ENCODE measurements at regions not wholly inside any gene's neighbourhood (a gene's known extent, or its start where the extent isn't known, plus 50 kb on each side); places are given as distances from the start of the nearest gene placed in this dataset.
"Not testable (repeated sequence)": the region's sequence is repeated elsewhere in the genome, so short reads cannot be mapped to it uniquely, and the experiment has no call there.

GRCh38 chr15:88997531-88997930, 84.4 kb upstream of the MFGE8 start:
- no peaks in the 10 kb centered on the region for H3K9me3 ChIP-seq (ENCODE audit: control insufficient read depth, insufficient read depth, low read depth, low read length)
- no peaks in the 10 kb centered on the region for H3K36me3 ChIP-seq (ENCODE audit: control insufficient read depth in 2 of 2, insufficient read depth in 1 of 2, low read length in 2 of 2)
- POLR2A ChIA-PET: no interaction called here
- H3K4me1 ChIP-seq (ENCODE audit: control insufficient read depth, insufficient read depth, low read length): no peaks in the 10 kb centered on the region
- no peak overlapping the region for H3K27ac ChIP-seq (ENCODE audit: extremely low read depth, low read depth, low read length)
- CTCF ChIA-PET: interaction anchor here (0.7 kb wide), 3 partner anchors 92 to 180 kb away, joined by 3 read pairs; no protein-coding TSS in a partner anchor
- no peak overlapping the region for H3K4me3 ChIP-seq (ENCODE audit: low read depth, low read length)
- TF ChIP-seq ZNF292 (tag by site-specific recombination; IDR thresholded peaks at IDR 0.05; ENCODE audit: borderline replicate concordance, low read depth) (no peak), ZNF138 (tag by site-specific recombination; IDR thresholded peaks at IDR 0.05; ENCODE audit: borderline replicate concordance) (no peak), ZNF10 (tag by site-specific recombination; IDR thresholded peaks at IDR 0.05) (no peak), ZNF747 (tag by site-specific recombination; IDR thresholded peaks at IDR 0.05) (no peak), ZSCAN16 (tag by site-specific recombination; IDR thresholded peaks at IDR 0.05) (no peak), HOXD13 (CRISPR knock-in tag; IDR thresholded peaks at IDR 0.05; ENCODE audit: borderline replicate concordance) (no peak), ZNF76 (tag by site-specific recombination; IDR thresholded peaks at IDR 0.05; ENCODE audit: borderline replicate concordance, low read depth) (no peak), ZNF558 (tag by site-specific recombination; IDR thresholded peaks at IDR 0.05) (no peak), ZFP3 (tag by site-specific recombination; IDR thresholded peaks at IDR 0.05; ENCODE audit: low read depth) (no peak), REPIN1 (tag by site-specific recombination; IDR thresholded peaks at IDR 0.05; ENCODE audit: low read depth) (no peak), SCRT1 (tag by site-specific recombination; IDR thresholded peaks at IDR 0.05; ENCODE audit: borderline replicate concordance) (no peak), KLF7 (tag by site-specific recombination; IDR thresholded peaks at IDR 0.05; ENCODE audit: borderline replicate concordance) (no peak), YY2 (tag by site-specific recombination; IDR thresholded peaks at IDR 0.05) (no peak), ZNF670 (tag by site-specific recombination; IDR thresholded peaks at IDR 0.05; ENCODE audit: low read depth) (no peak), ZBTB20 (tag by site-specific recombination; IDR thresholded peaks at IDR 0.05) (no peak), ZNF223 (tag by site-specific recombination; IDR thresholded peaks at IDR 0.05) (no peak), ZNF645 (tag by site-specific recombination; IDR thresholded peaks at IDR 0.05) (no peak), SETDB1 (IDR thresholded peaks at IDR 0.05; ENCODE audit: insufficient read length, low read length) (no peak)
- TF ChIP-seq, protein P1, sequence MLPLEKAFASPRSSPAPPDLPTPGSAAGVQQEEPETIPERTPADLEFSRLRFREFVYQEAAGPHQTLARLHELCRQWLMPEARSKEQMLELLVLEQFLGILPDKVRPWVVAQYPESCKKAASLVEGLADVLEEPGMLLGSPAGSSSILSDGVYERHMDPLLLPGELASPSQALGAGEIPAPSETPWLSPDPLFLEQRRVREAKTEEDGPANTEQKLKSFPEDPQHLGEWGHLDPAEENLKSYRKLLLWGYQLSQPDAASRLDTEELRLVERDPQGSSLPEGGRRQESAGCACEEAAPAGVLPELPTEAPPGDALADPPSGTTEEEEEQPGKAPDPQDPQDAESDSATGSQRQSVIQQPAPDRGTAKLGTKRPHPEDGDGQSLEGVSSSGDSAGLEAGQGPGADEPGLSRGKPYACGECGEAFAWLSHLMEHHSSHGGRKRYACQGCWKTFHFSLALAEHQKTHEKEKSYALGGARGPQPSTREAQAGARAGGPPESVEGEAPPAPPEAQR (tag by site-specific recombination; IDR thresholded peaks at IDR 0.05): no peak

DNA sequence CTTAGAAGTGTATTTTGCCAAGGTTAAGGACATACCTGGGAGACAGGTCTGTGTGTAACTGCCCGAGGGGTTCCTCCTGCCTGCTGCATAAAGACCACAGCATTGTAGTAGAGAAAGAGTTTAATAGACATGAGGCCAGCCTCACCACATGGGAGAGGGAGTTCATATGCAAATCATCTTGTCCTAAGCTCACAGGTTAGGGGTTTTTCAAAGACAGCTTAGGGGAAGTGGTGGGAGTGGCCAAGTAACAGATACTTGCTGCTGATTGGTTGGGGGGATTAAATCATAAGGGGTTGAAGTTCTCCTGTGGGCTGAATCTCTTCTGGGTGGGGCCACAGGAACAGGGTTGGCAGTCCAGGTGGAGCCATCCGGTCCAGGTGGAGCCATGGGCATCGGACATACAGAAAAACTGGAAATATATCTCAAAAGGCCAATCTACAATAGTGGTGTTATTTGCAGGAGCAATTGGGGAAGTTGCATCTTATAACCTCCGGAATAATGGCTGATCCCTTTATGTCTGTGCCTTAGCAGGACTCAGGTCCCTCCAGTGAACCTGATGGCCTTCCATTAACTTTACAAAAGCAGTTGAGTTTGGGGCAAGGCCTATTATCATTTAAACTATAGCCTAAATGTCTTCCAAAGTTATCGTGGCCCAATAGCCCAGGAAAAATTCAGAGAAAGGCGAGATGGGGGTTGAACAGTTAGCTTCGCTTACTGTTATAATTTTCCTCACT, 86.0 kb upstream of the MFGE8 start:
- no peaks in the 10 kb centered on the region for H3K36me3 ChIP-seq (ENCODE audit: control insufficient read depth in 2 of 2, insufficient read depth in 1 of 2, low read length in 2 of 2)
- H3K4me3 ChIP-seq (ENCODE audit: low read depth, low read length): no peak overlapping the region
- CTCF ChIA-PET: interaction anchor here (1.0 to 5.7 kb wide), 3 partner anchors 95 to 207 kb away, joined by 3 to 53 read pairs (median 4); no protein-coding TSS in a partner anchor
- H3K9me3 ChIP-seq (ENCODE audit: control insufficient read depth, insufficient read depth, low read depth, low read length): no peaks in the 10 kb centered on the region
- no peaks in the 10 kb centered on the region for H3K4me1 ChIP-seq (ENCODE audit: control insufficient read depth, insufficient read depth, low read length)
- POLR2A ChIA-PET: no interaction called here
- TF ChIP-seq ZNF791 (tag by site-specific recombination; IDR thresholded peaks at IDR 0.05): no peak
- no peak overlapping the region for H3K27ac ChIP-seq (ENCODE audit: extremely low read depth, low read depth, low read length)

DNA sequence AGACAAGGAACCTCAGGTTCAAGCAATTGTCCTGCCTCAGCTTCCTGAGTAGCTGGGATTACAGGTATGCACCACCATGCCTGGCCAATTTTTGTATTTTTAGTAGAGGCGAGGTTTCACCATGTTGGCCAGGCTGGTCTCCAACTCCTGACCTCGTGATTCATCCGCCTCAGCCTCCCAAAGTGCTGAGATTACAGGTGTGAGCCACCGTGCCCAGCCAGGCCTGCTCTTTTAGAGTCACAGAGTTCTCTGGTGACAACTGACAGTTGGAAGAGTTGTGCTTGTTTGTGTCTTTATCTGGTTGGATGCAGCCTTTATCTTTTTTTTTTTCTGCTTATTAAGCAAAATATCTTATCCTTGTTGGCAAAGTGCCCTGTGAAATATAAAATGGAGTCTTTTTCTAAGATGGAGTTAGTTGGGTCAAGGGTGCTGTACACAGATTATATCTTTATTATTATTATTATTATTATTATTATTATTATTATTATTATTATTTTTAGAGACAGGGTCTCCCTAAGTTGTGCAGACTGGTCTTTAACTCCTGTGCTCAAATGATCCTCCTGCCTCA, 86.5 kb upstream of the ABHD2 start:
- CTCF ChIA-PET: interaction anchor here (1.3 to 5.7 kb wide), 3 partner anchors 13 to 170 kb away, joined by 5 to 53 read pairs (median 8); no protein-coding TSS in a partner anchor
- H3K36me3 ChIP-seq (ENCODE audit: control insufficient read depth in 2 of 2, insufficient read depth in 1 of 2, low read length in 2 of 2); H3K27ac ChIP-seq (ENCODE audit: extremely low read depth, low read depth, low read length); H3K9me3 ChIP-seq (ENCODE audit: control insufficient read depth, insufficient read depth, low read depth, low read length); POLR2A ChIA-PET; H3K4me3 ChIP-seq (ENCODE audit: low read depth, low read length); H3K4me1 ChIP-seq (ENCODE audit: control insufficient read depth, insufficient read depth, low read length): not testable (repeated sequence)

All from HEK293 (cell line).